ENCODE measurements at regions not wholly inside any gene's neighbourhood (a gene's known extent, or its start where the extent isn't known, plus 50 kb on each side); places are given as distances from the start of the nearest gene placed in this dataset.

GRCh38 chr11:79950172-79950571 lies 509.3 kb upstream of the TENM4 start:
- CTCF ChIA-PET = no interaction called here
- no peaks in the 10 kb centered on the region for H3K4me1 Mint-ChIP-seq
- no peak overlapping the region for H3K27ac Mint-ChIP-seq
- H3K9me3 Mint-ChIP-seq (ENCODE audit: low read depth) = peaks cover 2% of the 10 kb centered on the region
- no peaks in the 10 kb centered on the region for H3K36me3 Mint-ChIP-seq
- no peak for DNase-seq
- H3K27me3 Mint-ChIP-seq = no peaks in the 10 kb centered on the region
- ATAC-seq = no peak
- no peak overlapping the region for H3K4me3 Mint-ChIP-seq

GRCh38 chr11:79949574-79949973 lies 508.7 kb upstream of the TENM4 start:
- no peak overlapping the region for H3K4me3 Mint-ChIP-seq
- no peaks in the 10 kb centered on the region for H3K36me3 Mint-ChIP-seq
- no peaks in the 10 kb centered on the region for H3K4me1 Mint-ChIP-seq
- DNase-seq = no peak
- CTCF ChIA-PET = no interaction called here
- H3K27me3 Mint-ChIP-seq = no peaks in the 10 kb centered on the region
- no peak for ATAC-seq
- H3K27ac Mint-ChIP-seq = no peak overlapping the region
- H3K9me3 Mint-ChIP-seq (ENCODE audit: low read depth) = peaks cover 2% of the 10 kb centered on the region

- CTCF ChIA-PET = no interaction called here
- H3K4me3 Mint-ChIP-seq = no peak overlapping the region
- H3K36me3 Mint-ChIP-seq = no peaks in the 10 kb centered on the region
- no peaks in the 10 kb centered on the region for H3K27me3 Mint-ChIP-seq
- H3K27ac Mint-ChIP-seq = no peak overlapping the region
- no peak for ATAC-seq
- H3K4me1 Mint-ChIP-seq = no peaks in the 10 kb centered on the region
- no peak for DNase-seq
- H3K9me3 Mint-ChIP-seq (ENCODE audit: low read depth) = peaks cover 3% of the 10 kb centered on the region
Observed at GRCh38 chr11:79942646-79943045, 501.8 kb upstream of the TENM4 start.

GRCh38 chr11:79942090-79942489 lies 501.3 kb upstream of the TENM4 start:
- CTCF ChIA-PET = no interaction called here
- Mint-ChIP-seq H3K27me3 (no peaks in the 10 kb centered on the region), H3K4me3 (no peak overlapping the region), H3K4me1 (no peaks in the 10 kb centered on the region), H3K27ac (no peak overlapping the region), H3K36me3 (no peaks in the 10 kb centered on the region), H3K9me3 (ENCODE audit: low read depth) (peaks cover 3% of the 10 kb centered on the region)
- ATAC-seq (no peak), DNase-seq (no peak)

GRCh38 chr11:79940974-79941735 lies 500.3 kb upstream of the TENM4 start:
- Mint-ChIP-seq H3K27ac (no peak overlapping the region), H3K36me3 (no peaks in the 10 kb centered on the region), H3K4me1 (no peaks in the 10 kb centered on the region), H3K4me3 (no peak overlapping the region), H3K9me3 (ENCODE audit: low read depth) (peaks cover 3% of the 10 kb centered on the region), H3K27me3 (no peaks in the 10 kb centered on the region)
- CTCF ChIA-PET = no interaction called here
- ATAC-seq (no peak), DNase-seq (no peak)

- no peaks in the 10 kb centered on the region for H3K4me1 Mint-ChIP-seq
- H3K4me3 Mint-ChIP-seq = no peak overlapping the region
- CTCF ChIA-PET = interaction anchor here (0.7 kb wide), 1 partner anchor 7 kb away, joined by 3 read pairs; no protein-coding TSS in a partner anchor
- H3K36me3 Mint-ChIP-seq = no peaks in the 10 kb centered on the region
- H3K9me3 Mint-ChIP-seq (ENCODE audit: low read depth) = peaks cover 3% of the 10 kb centered on the region
- H3K27me3 Mint-ChIP-seq = no peaks in the 10 kb centered on the region
- ATAC-seq (no peak), DNase-seq (no peak)
- H3K27ac Mint-ChIP-seq = no peak overlapping the region
Observed at GRCh38 chr11:79940165-79940564, 499.3 kb upstream of the TENM4 start.

- DNase-seq (no peak), ATAC-seq (no peak)
- Mint-ChIP-seq H3K4me1 (no peaks in the 10 kb centered on the region), H3K27me3 (no peaks in the 10 kb centered on the region), H3K4me3 (no peak overlapping the region), H3K27ac (no peak overlapping the region), H3K36me3 (no peaks in the 10 kb centered on the region), H3K9me3 (ENCODE audit: low read depth) (peaks cover 3% of the 10 kb centered on the region)
- CTCF ChIA-PET = no interaction called here
Observed at GRCh38 chr11:79939111-79939510, 498.3 kb upstream of the TENM4 start.

- CTCF ChIA-PET = no interaction called here
- no peaks in the 10 kb centered on the region for H3K27me3 Mint-ChIP-seq
- no peak overlapping the region for H3K27ac Mint-ChIP-seq
Observed at GRCh38 chr11:79937676-79938334, 497.0 kb upstream of the TENM4 start.

GRCh38 chr11:79932612-79933011 lies 491.8 kb upstream of the TENM4 start:
- no peak overlapping the region for H3K27ac Mint-ChIP-seq
- no peak overlapping the region for H3K4me3 Mint-ChIP-seq

More at GRCh38 chr11:79937676-79938334, 497.0 kb upstream of the TENM4 start:
- ATAC-seq = no peak
- no peaks in the 10 kb centered on the region for H3K9me3 Mint-ChIP-seq (ENCODE audit: low read depth)
- H3K4me3 Mint-ChIP-seq = no peak overlapping the region
- no peaks in the 10 kb centered on the region for H3K4me1 Mint-ChIP-seq
- no peaks in the 10 kb centered on the region for H3K36me3 Mint-ChIP-seq
- DNase-seq = no peak

GRCh38 chr11:79931692-79932091 lies 490.9 kb upstream of the TENM4 start:
- Mint-ChIP-seq H3K4me1 (no peaks in the 10 kb centered on the region), H3K27ac (no peak overlapping the region), H3K36me3 (no peaks in the 10 kb centered on the region), H3K27me3 (no peaks in the 10 kb centered on the region), H3K4me3 (no peak overlapping the region), H3K9me3 (ENCODE audit: low read depth) (peaks cover 2% of the 10 kb centered on the region)
- DNase-seq (no peak), ATAC-seq (no peak)
- CTCF ChIA-PET = no interaction called here

More at GRCh38 chr11:79932612-79933011, 491.8 kb upstream of the TENM4 start:
- H3K36me3 Mint-ChIP-seq = no peaks in the 10 kb centered on the region
- no peaks in the 10 kb centered on the region for H3K9me3 Mint-ChIP-seq (ENCODE audit: low read depth)
- H3K4me1 Mint-ChIP-seq = no peaks in the 10 kb centered on the region
- no peak for ATAC-seq
- no peak for DNase-seq
- no peaks in the 10 kb centered on the region for H3K27me3 Mint-ChIP-seq
- CTCF ChIA-PET = interaction anchor here (0.6 kb wide), 1 partner anchor 8 kb away, joined by 3 read pairs; no protein-coding TSS in a partner anchor

- Mint-ChIP-seq H3K9me3 (ENCODE audit: low read depth) (peaks cover 2% of the 10 kb centered on the region), H3K27me3 (no peaks in the 10 kb centered on the region), H3K4me3 (no peak overlapping the region), H3K27ac (no peak overlapping the region), H3K4me1 (no peaks in the 10 kb centered on the region), H3K36me3 (no peaks in the 10 kb centered on the region)
- CTCF ChIA-PET = no interaction called here
- DNase-seq (no peak), ATAC-seq (no peak)
Observed at GRCh38 chr11:79926707-79927106, 485.9 kb upstream of the TENM4 start.

GRCh38 chr11:79925570-79925969 lies 484.7 kb upstream of the TENM4 start:
- ATAC-seq = no peak
- Mint-ChIP-seq H3K4me1 (no peaks in the 10 kb centered on the region), H3K9me3 (ENCODE audit: low read depth) (peaks cover 4% of the 10 kb centered on the region), H3K4me3 (no peak overlapping the region), H3K36me3 (no peaks in the 10 kb centered on the region), H3K27ac (no peak overlapping the region), H3K27me3 (no peaks in the 10 kb centered on the region)
- CTCF ChIA-PET = no interaction called here
- no peak for DNase-seq

- DNase-seq (no peak), ATAC-seq (no peak)
- Mint-ChIP-seq H3K9me3 (ENCODE audit: low read depth) (peaks cover 4% of the 10 kb centered on the region), H3K4me1 (no peaks in the 10 kb centered on the region), H3K27ac (no peak overlapping the region), H3K4me3 (no peak overlapping the region), H3K36me3 (no peaks in the 10 kb centered on the region), H3K27me3 (no peaks in the 10 kb centered on the region)
- CTCF ChIA-PET = no interaction called here
Observed at GRCh38 chr11:79922641-79923040, 481.8 kb upstream of the TENM4 start.

- no peak for ATAC-seq
- H3K9me3 Mint-ChIP-seq (ENCODE audit: low read depth) = peaks cover 2% of the 10 kb centered on the region
Observed at GRCh38 chr11:79920480-79920879, 479.6 kb upstream of the TENM4 start.

More at GRCh38 chr11:79920480-79920879, 479.6 kb upstream of the TENM4 start:
- Mint-ChIP-seq H3K27ac (no peak overlapping the region), H3K36me3 (no peaks in the 10 kb centered on the region), H3K4me1 (no peaks in the 10 kb centered on the region), H3K27me3 (no peaks in the 10 kb centered on the region), H3K4me3 (no peak overlapping the region)
- CTCF ChIA-PET = no interaction called here
- no peak for DNase-seq

Measured in activated CD8-positive, alpha-beta memory T cell treated with anti-CD3 and anti-CD28 coated beads, Interleukin-2, amount 10 ng/mL, durations not matched to agents 7 days and 5 days (primary cell).